ENCODE measurements at regions not wholly inside any gene's neighbourhood (a gene's known extent, or its start where the extent isn't known, plus 50 kb on each side); places are given as distances from the start of the nearest gene placed in this dataset.

DNA sequence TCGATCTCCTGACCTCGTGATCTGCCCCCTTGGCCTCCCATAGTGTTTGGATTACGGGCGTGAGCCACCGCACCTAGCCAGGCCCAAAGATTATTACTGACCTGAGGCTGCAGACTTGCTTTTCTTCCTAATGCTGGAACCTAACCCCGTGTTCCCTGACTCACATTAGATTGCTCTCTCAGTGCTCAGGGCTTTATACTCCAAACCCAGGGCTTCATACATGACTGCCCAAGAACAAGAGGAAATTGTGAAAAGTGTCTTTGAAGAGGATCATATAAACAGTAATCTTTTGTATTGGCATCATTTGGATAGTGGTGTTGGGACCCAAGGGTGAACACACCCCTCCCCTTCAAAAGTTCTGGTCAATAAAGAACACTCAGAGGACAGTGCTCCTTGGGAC lies 233.3 kb upstream of the TAS2R1 start:
- H3K9me3 ChIP-seq (ENCODE audit: control insufficient read depth, insufficient read depth, low read length), result peaks cover 18% of the 10 kb centered on the region
- no peak overlapping the region for H3K23ac ChIP-seq (ENCODE audit: low read depth, low read length)
- in situ Hi-C loops (cut with MboI; ENCODE audit: low sequenced_read_pairs) (no loop called here), dilution Hi-C loops (cut with HindIII; ENCODE audit: low sequenced_read_pairs, unreplicated experiment) (no loop called here), intact Hi-C loops (cut with micrococcal nuclease) (no loop called here)
- BruUV-seq (replicated peaks), result no TSS peak
- H4K20me1 ChIP-seq (ENCODE audit: insufficient read depth, low read length), result no peaks in the 10 kb centered on the region
- H3K9ac ChIP-seq (ENCODE audit: low read depth, low read length), result no peak overlapping the region
- no peak overlapping the region for H3K27ac ChIP-seq (ENCODE audit: insufficient read depth, low read length)
- H2BK5ac ChIP-seq (ENCODE audit: low read depth, low read length, poor library complexity, severe bottlenecking), result no peak overlapping the region
- no peak for TF ChIP-seq BHLHE40 (IDR thresholded peaks at IDR 0.05; ENCODE audit: low read depth, low read length)
- TF ChIP-seq, protein P1, sequence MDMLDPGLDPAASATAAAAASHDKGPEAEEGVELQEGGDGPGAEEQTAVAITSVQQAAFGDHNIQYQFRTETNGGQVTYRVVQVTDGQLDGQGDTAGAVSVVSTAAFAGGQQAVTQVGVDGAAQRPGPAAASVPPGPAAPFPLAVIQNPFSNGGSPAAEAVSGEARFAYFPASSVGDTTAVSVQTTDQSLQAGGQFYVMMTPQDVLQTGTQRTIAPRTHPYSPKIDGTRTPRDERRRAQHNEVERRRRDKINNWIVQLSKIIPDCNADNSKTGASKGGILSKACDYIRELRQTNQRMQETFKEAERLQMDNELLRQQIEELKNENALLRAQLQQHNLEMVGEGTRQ (IDR thresholded peaks at IDR 0.05; ENCODE audit: low read depth, low read length), result no peak
- TF ChIP-seq NFE2L2 (IDR thresholded peaks at IDR 0.05; ENCODE audit: low read depth, low read length), result no peak
- TF ChIP-seq CEBPB (IDR thresholded peaks at IDR 0.05; ENCODE audit: low read depth, low read length), result no peak
- TF ChIP-seq CTCF (conservative IDR thresholded peaks at IDR 0.05; ENCODE audit: low read depth, low read length), result no peak
- TF ChIP-seq MXI1 (IDR thresholded peaks at IDR 0.05; ENCODE audit: borderline replicate concordance, low read depth, low read length), result no peak
- no peak for TF ChIP-seq POLR2A (IDR thresholded peaks at IDR 0.05; ENCODE audit: low read depth, low read length)
- no peak for TF ChIP-seq RCOR1 (IDR thresholded peaks at IDR 0.05; ENCODE audit: insufficient replicate concordance, low read length)
- TF ChIP-seq RAD21 (IDR thresholded peaks at IDR 0.05; ENCODE audit: low read length), result no peak
- TF ChIP-seq, protein P2, sequence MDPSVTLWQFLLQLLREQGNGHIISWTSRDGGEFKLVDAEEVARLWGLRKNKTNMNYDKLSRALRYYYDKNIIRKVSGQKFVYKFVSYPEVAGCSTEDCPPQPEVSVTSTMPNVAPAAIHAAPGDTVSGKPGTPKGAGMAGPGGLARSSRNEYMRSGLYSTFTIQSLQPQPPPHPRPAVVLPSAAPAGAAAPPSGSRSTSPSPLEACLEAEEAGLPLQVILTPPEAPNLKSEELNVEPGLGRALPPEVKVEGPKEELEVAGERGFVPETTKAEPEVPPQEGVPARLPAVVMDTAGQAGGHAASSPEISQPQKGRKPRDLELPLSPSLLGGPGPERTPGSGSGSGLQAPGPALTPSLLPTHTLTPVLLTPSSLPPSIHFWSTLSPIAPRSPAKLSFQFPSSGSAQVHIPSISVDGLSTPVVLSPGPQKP (IDR thresholded peaks at IDR 0.05; ENCODE audit: borderline replicate concordance, low read depth, low read length), result no peak
- no peak for TF ChIP-seq SMC3 (IDR thresholded peaks at IDR 0.05; ENCODE audit: low read depth, low read length)
- no peak for TF ChIP-seq MAZ (IDR thresholded peaks at IDR 0.05; ENCODE audit: borderline replicate concordance, low read depth, low read length)
- TF ChIP-seq MAFK (IDR thresholded peaks at IDR 0.05; ENCODE audit: low read depth, low read length), result no peak
- no peak for TF ChIP-seq RFX5 (IDR thresholded peaks at IDR 0.05; ENCODE audit: low read depth, low read length)
- no peak for TF ChIP-seq CHD1 (IDR thresholded peaks at IDR 0.05; ENCODE audit: low read depth, low read length)
- TF ChIP-seq FOS (IDR thresholded peaks at IDR 0.05; ENCODE audit: low read depth, low read length), result no peak
- no peak overlapping the region for H4K8ac ChIP-seq (ENCODE audit: low read depth in 2 of 2, low read length in 2 of 2)
- CTCF ChIA-PET, result interaction anchor here (0.6 kb wide), 1 partner anchor 13 kb away, joined by 3 read pairs; no protein-coding TSS in a partner anchor
- ATAC-seq (ENCODE audit: low read depth), result no peak
- DNase-seq, result no peak
- H2AK9ac ChIP-seq (replicated peaks; ENCODE audit: low read depth, low read length, poor library complexity), result no peak overlapping the region
- H3K79me1 ChIP-seq (ENCODE audit: low read depth in 1 of 2, low read length in 2 of 2), result no peaks in the 10 kb centered on the region
- no peak overlapping the region for H2BK15ac ChIP-seq (ENCODE audit: low read depth, low read length)
- H3K4me2 ChIP-seq (ENCODE audit: low read depth, low read length), result no peak overlapping the region
- no peak overlapping the region for H2AK5ac ChIP-seq (ENCODE audit: low read depth, low read length)
- no peaks in the 10 kb centered on the region for H3K4me1 ChIP-seq (ENCODE audit: control insufficient read depth, insufficient read depth, low read length)
- no peak overlapping the region for H3K4me3 ChIP-seq (ENCODE audit: insufficient read depth, low read depth, low read length)
- WGBS, 2 experiments (ENCODE audit: extremely low coverage in 2 of 2, insufficient read length in 1 of 2), result no CpG with 5 or more reads among the region's 6 CpGs
- no peak overlapping the region for H3K18ac ChIP-seq (ENCODE audit: low read depth, low read length)
- no peak overlapping the region for H3K14ac ChIP-seq (replicated peaks; ENCODE audit: low read depth, low read length)
- peaks cover 12% of the 10 kb centered on the region for H3K27me3 ChIP-seq (ENCODE audit: control insufficient read depth, insufficient read depth, low read length)
- H2BK120ac ChIP-seq (ENCODE audit: low read depth, low read length), result no peak overlapping the region
- H2BK20ac ChIP-seq (ENCODE audit: low read depth, low read length), result no peak overlapping the region
- H3K9me1 ChIP-seq (ENCODE audit: insufficient read depth, low read length), result no peaks in the 10 kb centered on the region
- POLR2A ChIA-PET (ENCODE audit: unreplicated experiment), result no interaction called here
- no peak overlapping the region for H4K5ac ChIP-seq (ENCODE audit: low read depth, low read length)
- H3K36me3 ChIP-seq (ENCODE audit: control insufficient read depth, insufficient read depth, low read length), result no peaks in the 10 kb centered on the region
- no peak overlapping the region for H4K91ac ChIP-seq (ENCODE audit: insufficient read depth, low read depth, low read length)
- no peak overlapping the region for H3K4ac ChIP-seq (ENCODE audit: low read depth, low read length)
- no peak overlapping the region for H3K56ac ChIP-seq (ENCODE audit: extremely low read depth, insufficient read depth, low read length)
- H2AFZ ChIP-seq (replicated peaks; ENCODE audit: low read length, poor library complexity), result no peak overlapping the region

Data from IMR-90 (cell line).